Naive thymus-derived CD4-positive, alpha-beta T cell (primary cell): ENCODE measurements at regions not wholly inside any gene's neighbourhood (a gene's known extent, or its start where the extent isn't known, plus 50 kb on each side); places are given as distances from the start of the nearest gene placed in this dataset.
"Not testable (repeated sequence)": the region's sequence is repeated elsewhere in the genome, so short reads cannot be mapped to it uniquely, and the experiment has no call there.

Source experiments
- ATAC-seq: fragments of 150-1000 bp; cut with Tn5 transposase; 2 replicates; pipeline ENCODE4 v1.10.0; 2021; ENCODE audit warnings: mild to moderate bottlenecking, moderate library complexity
- CTCF ChIA-PET: fragments of 350-600 bp; sonication (Branson Sonifier 250); formaldehyde crosslinking; loops from one replicate; lab custom pipeline; 2021; ENCODE audit warnings: antibody characterized with exemption; lab: Charles Lee
- POLR2A ChIA-PET: fragments of 350-600 bp; sonication (Branson Sonifier 250); formaldehyde crosslinking; loops from one replicate; lab custom pipeline; 2021; ENCODE audit warnings: antibody characterized with exemption, inconsistent platforms; lab: Charles Lee
- DNase-seq, 9 donors: peaks; one replicate each; pipeline versions ENCODE4 v3.0.0 to v3.0.0-alpha.2; 2020 to 2022; ENCODE audit warnings: mixed read lengths in 1 of 9
- H3K27ac ChIP-seq: one replicate; pipeline ENCODE4 v1.7.0; 2013; ENCODE audit warnings: mild to moderate bottlenecking, low read depth, low read length, moderate library complexity
- H3K27me3 ChIP-seq, 2 donors: one replicate each; pipeline ENCODE4 v1.7.0; 2013; ENCODE audit warnings: low read length in 2 of 2, mild to moderate bottlenecking in 2 of 2, moderate library complexity in 2 of 2; ENCODE audit not compliant: control insufficient read depth in 2 of 2, insufficient read depth in 2 of 2
- H3K36me3 ChIP-seq, 3 experiments: 1 replicate in 2 of 3; 2 replicates in 1 of 3; pipeline ENCODE4 v1.7.0; 2013; ENCODE audit warnings: low read length in 3 of 3, mild to moderate bottlenecking in 3 of 3, moderate library complexity in 1 of 3; ENCODE audit not compliant: insufficient read depth in 3 of 3, control insufficient read depth in 2 of 3
- H3K4me1 ChIP-seq, 2 donors: one replicate each; pipeline ENCODE4 v1.7.0; 2013; ENCODE audit warnings: low read length in 2 of 2, mild to moderate bottlenecking in 2 of 2, moderate library complexity in 1 of 2; ENCODE audit not compliant: control insufficient read depth in 2 of 2, insufficient read depth in 2 of 2
- H3K4me3 ChIP-seq: 2 replicates; pipeline ENCODE4 v1.7.0; 2013; ENCODE audit warnings: mild to moderate bottlenecking, low read length
- H3K9me3 ChIP-seq, 3 experiments: 1 replicate in 2 of 3; 2 replicates in 1 of 3; pipeline ENCODE4 v1.7.0; 2013; ENCODE audit warnings: low read length in 3 of 3; ENCODE audit not compliant: control insufficient read depth in 2 of 3
- H3K27ac Mint-ChIP-seq, 9 donors: one replicate each; pipeline ENCODE4 v1.8.0; 2020 to 2022; ENCODE audit warnings: mixed read lengths in 9 of 9, mild to moderate bottlenecking in 8 of 9, moderate library complexity in 5 of 9, inconsistent platforms in 2 of 9
- H3K27me3 Mint-ChIP-seq, 5 donors: one replicate each; pipeline ENCODE4 v1.8.0; 2021 to 2022; ENCODE audit warnings: mixed read lengths in 5 of 5, mild to moderate bottlenecking in 1 of 5
- H3K36me3 Mint-ChIP-seq, 5 donors: one replicate each; pipeline ENCODE4 v1.8.0; 2020 to 2022; ENCODE audit warnings: mixed read lengths in 5 of 5, mild to moderate bottlenecking in 3 of 5, inconsistent platforms in 1 of 5
- H3K4me1 Mint-ChIP-seq, 7 donors: one replicate each; pipeline ENCODE4 v1.8.0; 2020 to 2022; ENCODE audit warnings: mixed read lengths in 7 of 7, mild to moderate bottlenecking in 3 of 7, inconsistent platforms in 1 of 7
- H3K4me3 Mint-ChIP-seq, 10 donors: one replicate each; pipeline ENCODE4 v1.8.0; 2020 to 2022; ENCODE audit warnings: mild to moderate bottlenecking in 10 of 10, mixed read lengths in 10 of 10, moderate library complexity in 6 of 10, inconsistent platforms in 2 of 10
- H3K9me3 Mint-ChIP-seq, 11 donors: one replicate each; pipeline ENCODE4 v1.8.0; 2020 to 2022; ENCODE audit warnings: mixed read lengths in 11 of 11, mild to moderate bottlenecking in 4 of 11, inconsistent platforms in 1 of 11, moderate library complexity in 1 of 11
- intact Hi-C, 2 donors: fragments of 100-400 bp; cut with micrococcal nuclease; formaldehyde crosslinking; loops; one replicate each; pipeline ENCODE4 v1.15.1; 2023

- no peaks in the 10 kb centered on the region for H3K4me1 ChIP-seq
- ChIA-PET POLR2A (no interaction called here), CTCF (no interaction called here)
- H3K36me3 ChIP-seq = no peaks in the 10 kb centered on the region
- H3K9me3 ChIP-seq = no peaks in the 10 kb centered on the region
- no peak for ATAC-seq
- H3K4me3 ChIP-seq = no peak overlapping the region
- no peaks in the 10 kb centered on the region for H3K36me3 Mint-ChIP-seq
- H3K27me3 Mint-ChIP-seq = peaks cover 4 to 17% (median 4%) of the 10 kb centered on the region in 5 donors
- no peaks in the 10 kb centered on the region for H3K27me3 ChIP-seq
- no peak overlapping the region for H3K4me3 Mint-ChIP-seq
- no peak overlapping the region for H3K27ac ChIP-seq
- no peaks in the 10 kb centered on the region for H3K9me3 Mint-ChIP-seq
- no peaks in the 10 kb centered on the region for H3K4me1 Mint-ChIP-seq
- H3K27ac Mint-ChIP-seq = no peak overlapping the region
- intact Hi-C loops = no loop called here
- no peak for DNase-seq
These were observed 166.1 kb upstream of the ETV3 start for GRCh38 chr1:157304271-157304670.

- H3K36me3 ChIP-seq = no peaks in the 10 kb centered on the region
- DNase-seq = no peak
- Mint-ChIP-seq H3K27ac (no peak overlapping the region), H3K9me3 (no peaks in the 10 kb centered on the region), H3K4me3 (no peak overlapping the region), H3K4me1 (no peaks in the 10 kb centered on the region), H3K36me3 (no peaks in the 10 kb centered on the region), H3K27me3 (peaks cover 0 to 17% (median 0%) of the 10 kb centered on the region in 5 donors)
- no peaks in the 10 kb centered on the region for H3K27me3 ChIP-seq
- H3K9me3 ChIP-seq = no peaks in the 10 kb centered on the region
- ChIA-PET CTCF (no interaction called here), POLR2A (no interaction called here)
- no peak for ATAC-seq
- H3K4me1 ChIP-seq = no peaks in the 10 kb centered on the region
- intact Hi-C loops = no loop called here
- H3K27ac ChIP-seq = no peak overlapping the region
- no peak overlapping the region for H3K4me3 ChIP-seq
These were observed 164.5 kb upstream of the ETV3 start for GRCh38 chr1:157302724-157303123.

GRCh38 chr1:157302199-157302497 is 164.0 kb upstream of the ETV3 start:
- intact Hi-C loops = no loop called here
- Histone ChIP-seq H3K4me1 (no peaks in the 10 kb centered on the region), H3K4me3 (no peak overlapping the region), H3K9me3 (no peaks in the 10 kb centered on the region), H3K36me3 (no peaks in the 10 kb centered on the region), H3K27me3 (no peaks in the 10 kb centered on the region), H3K27ac (no peak overlapping the region)
- no peak for DNase-seq
- Mint-ChIP-seq H3K4me1 (no peaks in the 10 kb centered on the region), H3K27me3 (peaks cover under 1 to 17% (median 1%) of the 10 kb centered on the region in 5 donors), H3K36me3 (no peaks in the 10 kb centered on the region), H3K4me3 (no peak overlapping the region), H3K9me3 (no peaks in the 10 kb centered on the region), H3K27ac (no peak overlapping the region)
- ChIA-PET POLR2A (no interaction called here), CTCF (no interaction called here)
- ATAC-seq = no peak

GRCh38 chr1:157301477-157302198 is 163.4 kb upstream of the ETV3 start:
- no peak overlapping the region for H3K27ac ChIP-seq
- H3K27me3 ChIP-seq = no peaks in the 10 kb centered on the region
- H3K4me3 ChIP-seq = no peak overlapping the region
- Mint-ChIP-seq H3K27me3 (peaks cover 5 to 15% (median 6%) of the 10 kb centered on the region in 5 donors), H3K36me3 (no peaks in the 10 kb centered on the region), H3K9me3 (no peaks in the 10 kb centered on the region), H3K27ac (no peak overlapping the region), H3K4me1 (no peaks in the 10 kb centered on the region), H3K4me3 (no peak overlapping the region)
- no peak for ATAC-seq
- intact Hi-C loops = no loop called here
- CTCF ChIA-PET = no interaction called here
- DNase-seq = no peak
- no peaks in the 10 kb centered on the region for H3K4me1 ChIP-seq
- no peaks in the 10 kb centered on the region for H3K36me3 ChIP-seq
- POLR2A ChIA-PET = no interaction called here
- no peaks in the 10 kb centered on the region for H3K9me3 ChIP-seq

- POLR2A ChIA-PET, ATAC-seq, H3K9me3 Mint-ChIP-seq, H3K27ac Mint-ChIP-seq, H3K4me1 ChIP-seq, H3K4me3 ChIP-seq, H3K36me3 ChIP-seq, H3K9me3 ChIP-seq, H3K4me1 Mint-ChIP-seq, H3K27me3 ChIP-seq, intact Hi-C loops, H3K27ac ChIP-seq, H3K36me3 Mint-ChIP-seq, DNase-seq, CTCF ChIA-PET, H3K4me3 Mint-ChIP-seq: not testable (repeated sequence)
- peaks cover 22 to 39% (median 24%) of the 10 kb centered on the region in 5 donors for H3K27me3 Mint-ChIP-seq
These were observed 156.4 kb upstream of the ETV3 start for GRCh38 chr1:157294387-157295145.

GRCh38 chr1:157292809-157293564 is 154.8 kb upstream of the ETV3 start:
- POLR2A ChIA-PET = no interaction called here
- peaks cover 14 to 51% (median 36%) of the 10 kb centered on the region in 5 donors for H3K27me3 Mint-ChIP-seq
- Histone ChIP-seq H3K4me1 (no peaks in the 10 kb centered on the region), H3K36me3 (no peaks in the 10 kb centered on the region), H3K27ac (no peak overlapping the region), H3K4me3 (no peak overlapping the region), H3K9me3 (no peaks in the 10 kb centered on the region), H3K27me3 (no peaks in the 10 kb centered on the region)
- CTCF ChIA-PET = no interaction called here
- peaks cover 0 to 4% (median 0%) of the 10 kb centered on the region in 11 donors for H3K9me3 Mint-ChIP-seq
- H3K4me1 Mint-ChIP-seq = peaks cover 0 to 2% (median 0%) of the 10 kb centered on the region in 7 donors
- no peaks in the 10 kb centered on the region for H3K36me3 Mint-ChIP-seq
- intact Hi-C loops = no loop called here
- no peak overlapping the region for H3K27ac Mint-ChIP-seq
- no peak for DNase-seq
- no peak overlapping the region for H3K4me3 Mint-ChIP-seq
- ATAC-seq = no peak
